Erythroblast (primary cell): ENCODE measurements at regions not wholly inside any gene's neighbourhood (a gene's known extent, or its start where the extent isn't known, plus 50 kb on each side); places are given as distances from the start of the nearest gene placed in this dataset.

Experiments
- GATA1 ChIP-seq: IDR thresholded peaks from 2 replicates; pipeline ENCODE4 v1.6.1; 2011; ENCODE audit warnings: low read depth, mild to moderate bottlenecking, control low read depth, low read length, moderate library complexity
- POLR2A ChIP-seq: IDR thresholded peaks from 2 replicates; pipeline ENCODE4 v1.6.1; 2011; ENCODE audit warnings: mild to moderate bottlenecking, low read length

DNA sequence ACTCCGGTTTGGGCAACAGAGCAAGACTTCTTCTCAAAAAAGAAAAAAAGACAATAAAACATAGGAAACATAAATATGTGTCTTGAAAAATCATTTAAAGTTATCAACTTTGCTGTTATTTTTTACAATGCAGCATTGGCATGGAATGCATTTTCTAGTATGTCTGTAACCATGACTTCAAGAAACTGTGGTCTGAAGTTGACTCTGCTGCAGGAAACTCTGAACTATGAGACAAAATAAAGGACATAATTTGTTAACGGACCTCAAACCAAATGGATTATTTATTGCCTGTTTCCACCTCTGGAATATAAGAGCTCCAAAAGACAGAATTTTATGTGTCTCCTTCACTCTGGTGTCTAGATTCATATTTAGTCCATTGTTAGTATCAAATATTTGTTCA lies 79.1 kb downstream of the TRIB2 start:
- TF ChIP-seq POLR2A, result no peak
- no peak for TF ChIP-seq GATA1
